ENCODE measurements at regions not wholly inside any gene's neighbourhood (a gene's known extent, or its start where the extent isn't known, plus 50 kb on each side); places are given as distances from the start of the nearest gene placed in this dataset.

- TF ChIP-seq ZNF574 (CRISPR knock-in tag; IDR thresholded peaks at IDR 0.05) (peak; percentile 53), ZGPAT (CRISPR knock-in tag; IDR thresholded peaks at IDR 0.05) (peak; percentile 58; the same call in 1 of the 2 replicates), MYC (CRISPR knock-in tag; IDR thresholded peaks at IDR 0.05; ENCODE audit: borderline replicate concordance) (0 out of 2 replicates have a peak, but pooled peaks have one; percentile 32), MNT (IDR thresholded peaks at IDR 0.05) (no peak), RFX1 (IDR thresholded peaks at IDR 0.05) (peak; percentile 46; the same call in 1 of the 2 replicates), CBFB (CRISPR knock-in tag; IDR thresholded peaks at IDR 0.05) (peak; percentile 56; the same call in 1 of the 2 replicates), ZNF331 (CRISPR knock-in tag; IDR thresholded peaks at IDR 0.05) (peak; percentile 31; the same call in 1 of the 2 replicates), ZBTB4 (CRISPR knock-in tag; IDR thresholded peaks at IDR 0.05; ENCODE audit: borderline replicate concordance) (peak; percentile 87; the same call in 1 of the 2 replicates), RFX3 (CRISPR knock-in tag; IDR thresholded peaks at IDR 0.05) (peak; percentile 68), THYN1 (CRISPR knock-in tag; IDR thresholded peaks at IDR 0.05; ENCODE audit: borderline replicate concordance, low read depth) (no peak), ZFP36 (IDR thresholded peaks at IDR 0.05; ENCODE audit: borderline replicate concordance, low read depth, low read length, partially characterized antibody) (no peak), SOX6 (IDR thresholded peaks at IDR 0.05) (no peak), SOX6 (CRISPR knock-in tag; IDR thresholded peaks at IDR 0.05) (peak; percentile 71), PLSCR1 (CRISPR knock-in tag; IDR thresholded peaks at IDR 0.05; ENCODE audit: borderline replicate concordance) (no peak), HOXA3 (CRISPR knock-in tag; IDR thresholded peaks at IDR 0.05) (peak; percentile 78), FOXP4 (CRISPR knock-in tag; IDR thresholded peaks at IDR 0.05) (peak; percentile 78), ZNF205 (CRISPR knock-in tag; IDR thresholded peaks at IDR 0.05) (0 out of 2 replicates have a peak, but pooled peaks have one; percentile 41), HMG20A (CRISPR knock-in tag; IDR thresholded peaks at IDR 0.05; ENCODE audit: borderline replicate concordance) (peak; percentile 43; the same call in 1 of the 2 replicates), TAF15 (IDR thresholded peaks at IDR 0.05; ENCODE audit: low read depth, low read length, poor library complexity, severe bottlenecking) (no peak)
These were observed 153.9 kb upstream of the IRF2BP2 start (continued) for GRCh38 chr1:234763910-234764309.
